ENCODE measurements at regions not wholly inside any gene's neighbourhood (a gene's known extent, or its start where the extent isn't known, plus 50 kb on each side); places are given as distances from the start of the nearest gene placed in this dataset.

- TF ChIP-seq CTCF (IDR thresholded peaks at IDR 0.05) (no peak), POLR2A (IDR thresholded peaks at IDR 0.05) (no peak)
Observed at GRCh38 chr20:5397393-5397792, 80.6 kb upstream of the PROKR2 start.
